CD4-positive, alpha-beta T cell treated with Interleukin-15 for 1 hour (primary cell): ENCODE measurements at regions not wholly inside any gene's neighbourhood (a gene's known extent, or its start where the extent isn't known, plus 50 kb on each side); places are given as distances from the start of the nearest gene placed in this dataset.
A peak's percentile ranks its signal among the peaks of the same experiment; 100 is the strongest.

Source experiments
- DNase-seq: peaks from one replicate; pipeline ENCODE4 v3.0.0-alpha.2; 2020

GRCh38 chr13:50586414-50587083 is 256.9 kb downstream of the DLEU7 start:
- no peak for DNase-seq

- no peak for DNase-seq
Measured at GRCh38 chr13:50587115-50587514, 256.4 kb downstream of the DLEU7 start.

- no peak for DNase-seq
Measured at GRCh38 chr13:50587645-50588373, 255.7 kb downstream of the DLEU7 start.

- no peak for DNase-seq
Measured at GRCh38 chr13:50588491-50589130, 254.9 kb downstream of the DLEU7 start.

- no peak for DNase-seq
Measured at GRCh38 chr13:50589139-50589538, 254.4 kb downstream of the DLEU7 start.

- no peak for DNase-seq
Measured at GRCh38 chr13:50589651-50590054, 253.8 kb downstream of the DLEU7 start.

- DNase-seq, result no peak
Measured at GRCh38 chr13:50592412-50593155, 250.9 kb downstream of the DLEU7 start.

GRCh38 chr13:50593207-50593606 is 250.3 kb downstream of the DLEU7 start:
- no peak for DNase-seq

- DNase-seq, result peak; percentile 72
Measured at GRCh38 chr13:50594276-50595051, 249.0 kb downstream of the DLEU7 start.

- DNase-seq, result no peak
Measured at GRCh38 chr13:50595196-50595595, 248.3 kb downstream of the DLEU7 start.

- no peak for DNase-seq
Measured at GRCh38 chr13:50596156-50596555, 247.3 kb downstream of the DLEU7 start.

GRCh38 chr13:50596776-50597203 is 246.7 kb downstream of the DLEU7 start:
- DNase-seq, result no peak

GRCh38 chr13:50598338-50598737 is 245.2 kb downstream of the DLEU7 start:
- no peak for DNase-seq

GRCh38 chr13:50599046-50599445 is 244.4 kb downstream of the DLEU7 start:
- DNase-seq, result no peak

- DNase-seq, result no peak
Measured at GRCh38 chr13:50599927-50600326, 243.6 kb downstream of the DLEU7 start.

GRCh38 chr13:50608370-50608769 is 235.1 kb downstream of the DLEU7 start:
- DNase-seq, result no peak

GRCh38 chr13:50609011-50609410 is 234.5 kb downstream of the DLEU7 start:
- no peak for DNase-seq

- DNase-seq, result no peak
Measured at GRCh38 chr13:50610238-50610637, 233.3 kb downstream of the DLEU7 start.

GRCh38 chr13:50611117-50611781 is 232.2 kb downstream of the DLEU7 start:
- DNase-seq, result no peak

- DNase-seq, result no peak
Measured at GRCh38 chr13:50612717-50613116, 230.8 kb downstream of the DLEU7 start.

- no peak for DNase-seq
Measured at GRCh38 chr13:50613356-50613831, 230.1 kb downstream of the DLEU7 start.

- DNase-seq, result no peak
Measured at GRCh38 chr13:50615234-50615633, 228.3 kb downstream of the DLEU7 start.
